ENCODE measurements at regions not wholly inside any gene's neighbourhood (a gene's known extent, or its start where the extent isn't known, plus 50 kb on each side); places are given as distances from the start of the nearest gene placed in this dataset.
"Not testable (repeated sequence)": the region's sequence is repeated elsewhere in the genome, so short reads cannot be mapped to it uniquely, and the experiment has no call there.

DNA sequence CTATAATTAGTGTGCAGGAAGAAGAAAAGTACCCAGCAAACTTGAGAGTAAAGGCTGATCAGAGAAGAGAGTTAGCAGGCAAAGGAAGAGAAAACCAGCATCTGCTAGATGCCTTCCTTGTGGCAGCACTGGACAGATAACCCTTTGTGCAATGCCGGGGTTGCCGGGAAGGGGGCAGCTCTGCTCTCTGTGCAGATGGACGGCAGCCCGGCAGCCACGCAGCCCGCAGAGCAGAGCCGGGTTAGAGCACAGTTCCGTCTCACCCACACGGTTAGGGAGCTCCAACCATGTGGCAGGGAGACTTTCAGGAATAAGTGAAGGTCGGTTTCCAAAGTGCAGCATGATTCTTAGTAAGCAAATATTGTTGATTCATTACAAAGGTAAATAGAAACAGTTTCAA, 80.0 kb upstream of the RPS6KA2 start:
- DNase-seq (no peak), ATAC-seq (peak; percentile 56)
- H3K9me3 ChIP-seq (ENCODE audit: control insufficient read depth in 2 of 3, low read length in 3 of 3), result peaks cover 0 to 4% (median 0%) of the 10 kb centered on the region in 3 experiments
- ChIA-PET POLR2A (no interaction called here), CTCF (no interaction called here)
- intact Hi-C loops (cut with micrococcal nuclease), result no loop called here
- no peak overlapping the region for H3K4me3 ChIP-seq (ENCODE audit: low read length)
- no peaks in the 10 kb centered on the region for H3K27me3 ChIP-seq (ENCODE audit: control insufficient read depth in 2 of 2, insufficient read depth in 2 of 2, low read length in 2 of 2)
- Mint-ChIP-seq H3K4me1 (peaks cover 0 to 6% (median 0%) of the 10 kb centered on the region in 7 donors), H3K36me3 (peaks cover 0 to 8% (median 3%) of the 10 kb centered on the region in 5 donors), H3K4me3 (no peak overlapping the region), H3K27me3 (peaks cover 4 to 10% (median 9%) of the 10 kb centered on the region in 5 donors), H3K9me3 (peaks cover 0 to 16% (median 11%) of the 10 kb centered on the region in 11 donors), H3K27ac (no peak overlapping the region)
- no peaks in the 10 kb centered on the region for H3K36me3 ChIP-seq (ENCODE audit: control insufficient read depth in 2 of 3, insufficient read depth in 3 of 3, low read length in 3 of 3)
- H3K4me1 ChIP-seq (ENCODE audit: control insufficient read depth in 2 of 2, insufficient read depth in 2 of 2, low read length in 2 of 2), result no peaks in the 10 kb centered on the region
- no peak overlapping the region for H3K27ac ChIP-seq (ENCODE audit: low read depth, low read length)

DNA sequence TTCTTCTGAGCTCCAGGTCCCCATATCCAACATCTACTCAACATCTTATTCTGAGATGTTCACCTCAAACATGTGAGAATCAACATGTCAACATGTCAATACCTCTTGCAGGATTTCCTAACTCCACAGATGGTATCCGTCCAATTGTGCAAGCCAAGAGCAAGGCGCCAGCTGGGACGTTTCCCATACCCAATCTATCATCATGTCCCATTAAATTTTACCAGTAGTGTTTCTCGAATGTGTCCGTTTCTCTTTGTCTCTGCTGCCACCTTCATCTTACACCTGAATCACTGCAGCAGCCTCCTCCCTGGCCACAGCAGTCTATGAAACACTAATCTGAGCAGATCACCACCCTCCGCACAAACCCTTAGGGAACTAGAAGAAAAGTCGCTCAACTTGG, 78.0 kb upstream of the RPS6KA2 start:
- peaks cover 4 to 10% (median 9%) of the 10 kb centered on the region in 5 donors for H3K27me3 Mint-ChIP-seq
- no peaks in the 10 kb centered on the region for H3K9me3 ChIP-seq (ENCODE audit: control insufficient read depth in 2 of 3, low read length in 3 of 3)
- H3K4me1 Mint-ChIP-seq, result peaks cover 0 to 6% (median 0%) of the 10 kb centered on the region in 7 donors
- H3K36me3 Mint-ChIP-seq, result no peaks in the 10 kb centered on the region
- peaks cover 0 to 1% (median 0%) of the 10 kb centered on the region in 11 donors for H3K9me3 Mint-ChIP-seq
- H3K27me3 ChIP-seq (ENCODE audit: control insufficient read depth in 2 of 2, insufficient read depth in 2 of 2, low read length in 2 of 2), result no peaks in the 10 kb centered on the region
- POLR2A ChIA-PET, result no interaction called here
- no peak for DNase-seq
- no peak overlapping the region for H3K4me3 ChIP-seq (ENCODE audit: low read length)
- ATAC-seq, result no peak
- no peaks in the 10 kb centered on the region for H3K36me3 ChIP-seq (ENCODE audit: control insufficient read depth in 2 of 3, insufficient read depth in 3 of 3, low read length in 3 of 3)
- no peak overlapping the region for H3K4me3 Mint-ChIP-seq
- no peaks in the 10 kb centered on the region for H3K4me1 ChIP-seq (ENCODE audit: control insufficient read depth in 2 of 2, insufficient read depth in 2 of 2, low read length in 2 of 2)
- CTCF ChIA-PET, result no interaction called here
- no peak overlapping the region for H3K27ac ChIP-seq (ENCODE audit: low read depth, low read length)
- intact Hi-C loops (cut with micrococcal nuclease), result no loop called here
- no peak overlapping the region for H3K27ac Mint-ChIP-seq

- Mint-ChIP-seq H3K36me3 (no peaks in the 10 kb centered on the region), H3K27ac (no peak overlapping the region), H3K4me3 (no peak overlapping the region), H3K27me3 (peaks cover 4 to 10% (median 9%) of the 10 kb centered on the region in 5 donors), H3K4me1 (peaks cover 0 to 6% (median 0%) of the 10 kb centered on the region in 7 donors), H3K9me3 (no peaks in the 10 kb centered on the region)
- no peaks in the 10 kb centered on the region for H3K4me1 ChIP-seq (ENCODE audit: control insufficient read depth in 2 of 2, insufficient read depth in 2 of 2, low read length in 2 of 2)
- ATAC-seq (no peak), DNase-seq (no peak)
- no peaks in the 10 kb centered on the region for H3K27me3 ChIP-seq (ENCODE audit: control insufficient read depth in 2 of 2, insufficient read depth in 2 of 2, low read length in 2 of 2)
- no peaks in the 10 kb centered on the region for H3K9me3 ChIP-seq (ENCODE audit: control insufficient read depth in 2 of 3, low read length in 3 of 3)
- ChIA-PET CTCF (no interaction called here), POLR2A (no interaction called here)
- no peaks in the 10 kb centered on the region for H3K36me3 ChIP-seq (ENCODE audit: control insufficient read depth in 2 of 3, insufficient read depth in 3 of 3, low read length in 3 of 3)
- H3K4me3 ChIP-seq (ENCODE audit: low read length), result no peak overlapping the region
- intact Hi-C loops (cut with micrococcal nuclease), result no loop called here
- H3K27ac ChIP-seq (ENCODE audit: low read depth, low read length), result no peak overlapping the region
Observed at GRCh38 chr6:166704171-166704570, 77.1 kb upstream of the RPS6KA2 start.

- Mint-ChIP-seq H3K4me3 (no peak overlapping the region), H3K4me1 (peaks cover 0 to 6% (median 0%) of the 10 kb centered on the region in 7 donors), H3K27ac (no peak overlapping the region), H3K27me3 (peaks cover 4 to 10% (median 9%) of the 10 kb centered on the region in 5 donors), H3K9me3 (no peaks in the 10 kb centered on the region), H3K36me3 (no peaks in the 10 kb centered on the region)
- Histone ChIP-seq H3K36me3 (ENCODE audit: control insufficient read depth in 2 of 3, insufficient read depth in 3 of 3, low read length in 3 of 3) (no peaks in the 10 kb centered on the region), H3K4me1 (ENCODE audit: control insufficient read depth in 2 of 2, insufficient read depth in 2 of 2, low read length in 2 of 2) (no peaks in the 10 kb centered on the region), H3K27ac (ENCODE audit: low read depth, low read length) (no peak overlapping the region), H3K9me3 (ENCODE audit: control insufficient read depth in 2 of 3, low read length in 3 of 3) (no peaks in the 10 kb centered on the region), H3K27me3 (ENCODE audit: control insufficient read depth in 2 of 2, insufficient read depth in 2 of 2, low read length in 2 of 2) (no peaks in the 10 kb centered on the region), H3K4me3 (ENCODE audit: low read length) (no peak overlapping the region)
- ChIA-PET CTCF (no interaction called here), POLR2A (no interaction called here)
- ATAC-seq, result no peak
- intact Hi-C loops (cut with micrococcal nuclease), result no loop called here
- DNase-seq, result no peak
Observed at GRCh38 chr6:166703149-166703710, 76.2 kb upstream of the RPS6KA2 start.

DNA sequence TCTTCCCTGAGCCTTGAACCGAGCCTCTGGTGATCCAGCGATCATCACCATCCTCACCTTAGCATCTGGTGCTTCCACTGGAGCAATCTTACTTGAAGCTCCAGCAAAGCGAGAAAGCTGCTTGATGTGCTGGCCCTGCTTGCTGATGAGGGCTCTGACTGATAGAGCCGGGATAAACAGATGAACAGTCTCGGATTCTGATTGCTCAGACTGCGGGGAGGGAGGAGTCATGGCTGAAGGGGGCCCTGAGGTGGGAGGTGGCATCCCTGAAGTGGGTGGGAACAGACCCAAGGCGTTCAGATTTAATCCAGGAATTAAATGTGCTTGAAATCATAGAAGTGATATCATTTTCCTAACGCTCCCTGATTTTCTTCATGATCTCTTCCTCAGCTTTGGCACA, 74.4 kb upstream of the RPS6KA2 start:
- peaks cover 0 to 10% (median 3%) of the 10 kb centered on the region in 5 donors for H3K27me3 Mint-ChIP-seq
- H3K9me3 Mint-ChIP-seq, CTCF ChIA-PET: not testable (repeated sequence)

DNA sequence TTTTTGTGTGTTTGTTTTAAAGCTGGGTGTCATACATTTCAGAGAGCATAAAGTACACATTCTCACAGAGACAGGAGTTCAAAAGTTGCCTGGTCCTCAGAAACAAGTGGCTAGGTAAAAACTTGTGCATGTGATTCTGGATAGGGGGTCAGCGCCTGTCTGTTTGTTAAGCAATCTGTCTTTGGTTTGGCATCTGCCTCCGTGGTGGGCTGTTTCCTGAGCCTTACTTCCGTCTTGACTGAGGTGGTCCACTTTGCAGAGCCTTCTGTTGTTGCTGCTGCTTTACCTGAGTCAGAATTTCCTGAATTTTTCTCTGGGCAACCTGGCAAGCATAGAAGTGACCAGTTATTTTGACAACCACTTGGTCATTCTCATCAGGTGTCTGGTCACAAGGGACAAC, 73.8 kb upstream of the RPS6KA2 start:
- H3K4me1 Mint-ChIP-seq; H3K4me1 ChIP-seq (ENCODE audit: control insufficient read depth in 2 of 2, insufficient read depth in 2 of 2, low read length in 2 of 2); intact Hi-C loops (cut with micrococcal nuclease); H3K27ac Mint-ChIP-seq; H3K9me3 ChIP-seq (ENCODE audit: control insufficient read depth in 2 of 3, low read length in 3 of 3); H3K27me3 ChIP-seq (ENCODE audit: control insufficient read depth in 2 of 2, insufficient read depth in 2 of 2, low read length in 2 of 2); H3K36me3 ChIP-seq (ENCODE audit: control insufficient read depth in 2 of 3, insufficient read depth in 3 of 3, low read length in 3 of 3); DNase-seq; H3K9me3 Mint-ChIP-seq; CTCF ChIA-PET; POLR2A ChIA-PET; H3K4me3 ChIP-seq (ENCODE audit: low read length); ATAC-seq; H3K36me3 Mint-ChIP-seq; H3K27ac ChIP-seq (ENCODE audit: low read depth, low read length); H3K4me3 Mint-ChIP-seq: not testable (repeated sequence)
- peaks cover 0 to 10% (median 0%) of the 10 kb centered on the region in 5 donors for H3K27me3 Mint-ChIP-seq

More for the DNA sequence above, 74.4 kb upstream of the RPS6KA2 start:
- H3K9me3 ChIP-seq (ENCODE audit: control insufficient read depth in 2 of 3, low read length in 3 of 3); intact Hi-C loops (cut with micrococcal nuclease); H3K4me1 ChIP-seq (ENCODE audit: control insufficient read depth in 2 of 2, insufficient read depth in 2 of 2, low read length in 2 of 2); H3K4me3 ChIP-seq (ENCODE audit: low read length); H3K4me3 Mint-ChIP-seq; H3K36me3 ChIP-seq (ENCODE audit: control insufficient read depth in 2 of 3, insufficient read depth in 3 of 3, low read length in 3 of 3); H3K27ac Mint-ChIP-seq; DNase-seq; POLR2A ChIA-PET; H3K4me1 Mint-ChIP-seq; H3K36me3 Mint-ChIP-seq; H3K27me3 ChIP-seq (ENCODE audit: control insufficient read depth in 2 of 2, insufficient read depth in 2 of 2, low read length in 2 of 2); H3K27ac ChIP-seq (ENCODE audit: low read depth, low read length); ATAC-seq: not testable (repeated sequence)

DNA sequence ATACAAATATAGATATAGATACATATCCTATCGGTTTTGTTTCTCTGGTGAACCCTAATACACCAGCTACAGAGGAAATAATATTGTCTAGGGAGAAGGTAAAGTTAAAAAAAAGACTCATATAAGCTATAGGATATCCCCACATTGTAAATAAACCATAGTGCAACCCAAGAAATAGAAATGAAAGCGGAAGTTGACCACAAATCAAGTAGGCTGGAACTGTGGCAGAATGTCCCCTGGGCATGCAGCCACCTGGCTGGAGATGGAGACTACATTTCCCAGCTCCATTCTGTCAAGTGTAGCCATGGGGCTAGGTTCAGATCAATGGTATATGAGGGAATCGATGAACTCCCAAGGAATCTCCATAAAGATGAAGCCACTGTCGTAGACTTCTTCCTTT, 70.1 kb upstream of the RPS6KA2 start:
- H3K9me3 Mint-ChIP-seq, result no peaks in the 10 kb centered on the region
- no peak overlapping the region for H3K27ac Mint-ChIP-seq
- Histone ChIP-seq H3K9me3 (ENCODE audit: control insufficient read depth in 2 of 3, low read length in 3 of 3) (no peaks in the 10 kb centered on the region), H3K27ac (ENCODE audit: low read depth, low read length) (no peak overlapping the region), H3K4me1 (ENCODE audit: control insufficient read depth in 2 of 2, insufficient read depth in 2 of 2, low read length in 2 of 2) (no peaks in the 10 kb centered on the region), H3K27me3 (ENCODE audit: control insufficient read depth in 2 of 2, insufficient read depth in 2 of 2, low read length in 2 of 2) (no peaks in the 10 kb centered on the region), H3K36me3 (ENCODE audit: control insufficient read depth in 2 of 3, insufficient read depth in 3 of 3, low read length in 3 of 3) (no peaks in the 10 kb centered on the region), H3K4me3 (ENCODE audit: low read length) (no peak overlapping the region)
- ATAC-seq (no peak), DNase-seq (no peak)
- H3K27me3 Mint-ChIP-seq, result no peaks in the 10 kb centered on the region
- no peak overlapping the region for H3K4me3 Mint-ChIP-seq
- POLR2A ChIA-PET, result interaction anchor here (0.9 kb wide), 1 partner anchor 79 kb away, joined by 3 read pairs; no protein-coding TSS in a partner anchor
- no peaks in the 10 kb centered on the region for H3K4me1 Mint-ChIP-seq
- intact Hi-C loops (cut with micrococcal nuclease), result no loop called here
- CTCF ChIA-PET, result no interaction called here
- H3K36me3 Mint-ChIP-seq, result no peaks in the 10 kb centered on the region
